Neural progenitor cell (in vitro differentiated cells): ENCODE measurements at regions not wholly inside any gene's neighbourhood (a gene's known extent, or its start where the extent isn't known, plus 50 kb on each side); places are given as distances from the start of the nearest gene placed in this dataset.

Experiments used
- EZH2 ChIP-seq: fragments of 200-600 bp; sonication (generic); IDR thresholded peaks from 2 replicates; pipeline ENCODE4 v1.6.1; 2017; ENCODE audit warnings: antibody characterized with exemption, mild to moderate bottlenecking, moderate library complexity
- EZH2phosphoT487 ChIP-seq: fragments of 200-600 bp; sonication (generic); IDR thresholded peaks from 2 replicates; pipeline ENCODE4 v1.6.1; 2017; ENCODE audit warnings: antibody characterized with exemption
- TF ChIP-seq, protein P1 (sequence below): fragments of 200-600 bp; sonication (generic); IDR thresholded peaks from 2 replicates; pipeline ENCODE4 v1.5.1; 2017; ENCODE audit warnings: antibody characterized with exemption, mild to moderate bottlenecking

- TF ChIP-seq, protein P1, sequence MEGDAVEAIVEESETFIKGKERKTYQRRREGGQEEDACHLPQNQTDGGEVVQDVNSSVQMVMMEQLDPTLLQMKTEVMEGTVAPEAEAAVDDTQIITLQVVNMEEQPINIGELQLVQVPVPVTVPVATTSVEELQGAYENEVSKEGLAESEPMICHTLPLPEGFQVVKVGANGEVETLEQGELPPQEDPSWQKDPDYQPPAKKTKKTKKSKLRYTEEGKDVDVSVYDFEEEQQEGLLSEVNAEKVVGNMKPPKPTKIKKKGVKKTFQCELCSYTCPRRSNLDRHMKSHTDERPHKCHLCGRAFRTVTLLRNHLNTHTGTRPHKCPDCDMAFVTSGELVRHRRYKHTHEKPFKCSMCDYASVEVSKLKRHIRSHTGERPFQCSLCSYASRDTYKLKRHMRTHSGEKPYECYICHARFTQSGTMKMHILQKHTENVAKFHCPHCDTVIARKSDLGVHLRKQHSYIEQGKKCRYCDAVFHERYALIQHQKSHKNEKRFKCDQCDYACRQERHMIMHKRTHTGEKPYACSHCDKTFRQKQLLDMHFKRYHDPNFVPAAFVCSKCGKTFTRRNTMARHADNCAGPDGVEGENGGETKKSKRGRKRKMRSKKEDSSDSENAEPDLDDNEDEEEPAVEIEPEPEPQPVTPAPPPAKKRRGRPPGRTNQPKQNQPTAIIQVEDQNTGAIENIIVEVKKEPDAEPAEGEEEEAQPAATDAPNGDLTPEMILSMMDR: no peak
- no peak for TF ChIP-seq EZH2phosphoT487
- TF ChIP-seq EZH2: no peak
Measured at GRCh38 chr1:113253187-113253586, 137.1 kb upstream of the MAGI3 start.
